ENCODE measurements at regions not wholly inside any gene's neighbourhood (a gene's known extent, or its start where the extent isn't known, plus 50 kb on each side); places are given as distances from the start of the nearest gene placed in this dataset.

DNA sequence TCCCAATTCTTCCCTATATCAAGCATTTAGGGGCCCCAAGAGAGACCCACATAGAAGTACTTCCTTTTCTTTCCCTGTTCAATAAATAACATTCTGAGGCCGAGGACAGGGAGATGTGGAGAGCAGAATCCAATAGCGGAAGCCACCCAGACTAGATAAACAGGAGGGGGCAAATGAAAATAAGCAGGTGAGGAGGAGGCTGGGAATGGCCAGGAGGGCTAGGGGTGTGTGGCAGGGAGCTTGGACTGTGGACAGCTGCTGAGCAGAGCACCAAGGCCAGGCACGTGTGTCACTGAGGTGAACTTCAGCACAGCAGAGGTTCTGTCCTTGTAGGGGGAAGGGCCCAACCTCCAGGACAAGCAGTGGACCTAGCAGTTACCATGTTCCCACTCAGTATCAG lies 339.2 kb downstream of the FOXA2 start:
- TF ChIP-seq, protein P1, sequence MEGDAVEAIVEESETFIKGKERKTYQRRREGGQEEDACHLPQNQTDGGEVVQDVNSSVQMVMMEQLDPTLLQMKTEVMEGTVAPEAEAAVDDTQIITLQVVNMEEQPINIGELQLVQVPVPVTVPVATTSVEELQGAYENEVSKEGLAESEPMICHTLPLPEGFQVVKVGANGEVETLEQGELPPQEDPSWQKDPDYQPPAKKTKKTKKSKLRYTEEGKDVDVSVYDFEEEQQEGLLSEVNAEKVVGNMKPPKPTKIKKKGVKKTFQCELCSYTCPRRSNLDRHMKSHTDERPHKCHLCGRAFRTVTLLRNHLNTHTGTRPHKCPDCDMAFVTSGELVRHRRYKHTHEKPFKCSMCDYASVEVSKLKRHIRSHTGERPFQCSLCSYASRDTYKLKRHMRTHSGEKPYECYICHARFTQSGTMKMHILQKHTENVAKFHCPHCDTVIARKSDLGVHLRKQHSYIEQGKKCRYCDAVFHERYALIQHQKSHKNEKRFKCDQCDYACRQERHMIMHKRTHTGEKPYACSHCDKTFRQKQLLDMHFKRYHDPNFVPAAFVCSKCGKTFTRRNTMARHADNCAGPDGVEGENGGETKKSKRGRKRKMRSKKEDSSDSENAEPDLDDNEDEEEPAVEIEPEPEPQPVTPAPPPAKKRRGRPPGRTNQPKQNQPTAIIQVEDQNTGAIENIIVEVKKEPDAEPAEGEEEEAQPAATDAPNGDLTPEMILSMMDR (IDR thresholded peaks at IDR 0.05): no peak
- TF ChIP-seq POLR2A (IDR thresholded peaks at IDR 0.05): no peak

DNA sequence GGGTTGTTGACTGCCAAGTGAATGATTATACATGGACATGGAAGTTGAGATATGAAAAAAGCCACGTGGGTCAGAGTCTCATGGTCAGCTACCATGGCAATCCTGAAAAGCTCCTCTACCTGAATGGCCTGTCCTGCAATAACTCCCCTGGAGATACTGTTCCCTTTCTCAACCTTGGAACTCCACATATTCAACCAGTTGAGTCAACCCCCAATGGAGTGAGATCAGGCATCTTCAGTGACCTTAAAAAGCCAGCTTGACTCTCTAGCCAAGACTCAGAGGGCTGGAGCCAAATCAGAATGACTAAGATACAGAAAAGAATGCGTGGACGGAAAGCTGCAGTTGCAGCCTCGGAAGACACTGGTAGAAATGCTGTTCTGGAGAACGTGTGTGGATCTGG lies 341.3 kb downstream of the FOXA2 start:
- TF ChIP-seq, protein P1 (IDR thresholded peaks at IDR 0.05): no peak
- no peak for TF ChIP-seq POLR2A (IDR thresholded peaks at IDR 0.05)
- Histone ChIP-seq H3K4me3 (no peak overlapping the region), H3K27me3 (no peaks in the 10 kb centered on the region), H3K36me3 (no peaks in the 10 kb centered on the region), H3K9me3 (no peaks in the 10 kb centered on the region), H3K4me1 (no peaks in the 10 kb centered on the region), H3K27ac (no peak overlapping the region)
- no peak for DNase-seq
- intact Hi-C loops (cut with DNase I; ENCODE audit: low total_unique reads): no loop called here

More for the DNA sequence above, 339.2 kb downstream of the FOXA2 start:
- DNase-seq: no peak
- Histone ChIP-seq H3K9me3 (no peaks in the 10 kb centered on the region), H3K27me3 (no peaks in the 10 kb centered on the region), H3K4me3 (no peak overlapping the region), H3K4me1 (no peaks in the 10 kb centered on the region), H3K27ac (no peak overlapping the region), H3K36me3 (no peaks in the 10 kb centered on the region)
- intact Hi-C loops (cut with DNase I; ENCODE audit: low total_unique reads): no loop called here

DNA sequence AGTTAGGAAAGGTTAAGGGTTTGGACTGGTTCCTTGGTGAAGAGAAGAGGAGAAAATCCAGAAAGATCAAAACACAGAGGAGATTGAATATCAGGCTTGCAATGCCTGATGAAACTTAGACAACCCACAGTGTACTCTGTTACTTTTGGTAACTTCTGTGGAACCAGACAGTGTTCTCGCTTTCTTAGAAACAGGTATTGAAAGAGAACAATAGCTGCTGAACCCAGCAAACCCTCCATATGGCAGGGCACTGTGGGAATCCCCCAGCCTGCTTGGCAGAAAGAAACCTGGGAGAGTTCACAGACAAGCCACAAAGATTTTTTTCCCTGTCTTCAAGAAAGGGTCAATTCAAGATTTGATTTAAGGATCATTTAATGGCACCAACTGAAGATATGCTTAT lies 342.8 kb downstream of the FOXA2 start:
- H3K4me3 ChIP-seq: no peak overlapping the region
- intact Hi-C loops (cut with DNase I; ENCODE audit: low total_unique reads): no loop called here
- no peaks in the 10 kb centered on the region for H3K36me3 ChIP-seq
- DNase-seq: no peak
- no peaks in the 10 kb centered on the region for H3K9me3 ChIP-seq
- no peak for TF ChIP-seq POLR2A (IDR thresholded peaks at IDR 0.05)
- TF ChIP-seq, protein P1 (IDR thresholded peaks at IDR 0.05): no peak
- H3K27ac ChIP-seq: no peak overlapping the region
- H3K27me3 ChIP-seq: no peaks in the 10 kb centered on the region
- H3K4me1 ChIP-seq: no peaks in the 10 kb centered on the region

DNA sequence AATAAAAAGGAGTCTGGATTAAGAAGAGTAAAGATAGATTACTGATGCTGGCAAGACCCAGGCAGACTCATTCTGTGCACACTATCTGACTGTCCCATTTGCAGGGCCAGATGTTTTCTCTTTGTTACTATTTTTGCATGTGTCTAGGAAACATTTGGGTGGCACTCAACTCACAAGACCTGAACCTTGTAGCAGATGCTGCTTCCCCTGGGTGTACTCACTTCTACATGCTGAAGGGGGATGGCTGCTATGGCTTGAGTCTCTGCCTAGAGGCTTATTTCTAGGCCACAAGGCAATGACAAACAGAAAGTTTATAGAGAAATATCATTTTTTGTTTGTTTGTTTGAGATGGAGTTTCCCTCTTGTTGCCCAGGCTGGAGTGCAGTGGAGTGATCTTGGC lies 351.4 kb downstream of the FOXA2 start:
- H3K9me3 ChIP-seq: no peaks in the 10 kb centered on the region
- H3K36me3 ChIP-seq: no peaks in the 10 kb centered on the region
- no peak overlapping the region for H3K4me3 ChIP-seq
- intact Hi-C loops (cut with DNase I; ENCODE audit: low total_unique reads): no loop called here
- no peaks in the 10 kb centered on the region for H3K4me1 ChIP-seq
- H3K27me3 ChIP-seq: no peaks in the 10 kb centered on the region
- no peak for DNase-seq
- TF ChIP-seq POLR2A (IDR thresholded peaks at IDR 0.05): no peak
- TF ChIP-seq, protein P1 (IDR thresholded peaks at IDR 0.05): no peak
- no peak overlapping the region for H3K27ac ChIP-seq

GRCh38 chr20:22232473-22232872 lies 351.9 kb downstream of the FOXA2 start:
- H3K9me3 ChIP-seq: no peaks in the 10 kb centered on the region
- no peak overlapping the region for H3K4me3 ChIP-seq
- no peak overlapping the region for H3K27ac ChIP-seq
- no peak for DNase-seq
- intact Hi-C loops (cut with DNase I; ENCODE audit: low total_unique reads): no loop called here
- H3K27me3 ChIP-seq: no peaks in the 10 kb centered on the region
- TF ChIP-seq POLR2A (IDR thresholded peaks at IDR 0.05): no peak
- TF ChIP-seq, protein P1 (IDR thresholded peaks at IDR 0.05): no peak
- no peaks in the 10 kb centered on the region for H3K36me3 ChIP-seq
- H3K4me1 ChIP-seq: no peaks in the 10 kb centered on the region
